ENCODE measurements at regions not wholly inside any gene's neighbourhood (a gene's known extent, or its start where the extent isn't known, plus 50 kb on each side); places are given as distances from the start of the nearest gene placed in this dataset.

DNA sequence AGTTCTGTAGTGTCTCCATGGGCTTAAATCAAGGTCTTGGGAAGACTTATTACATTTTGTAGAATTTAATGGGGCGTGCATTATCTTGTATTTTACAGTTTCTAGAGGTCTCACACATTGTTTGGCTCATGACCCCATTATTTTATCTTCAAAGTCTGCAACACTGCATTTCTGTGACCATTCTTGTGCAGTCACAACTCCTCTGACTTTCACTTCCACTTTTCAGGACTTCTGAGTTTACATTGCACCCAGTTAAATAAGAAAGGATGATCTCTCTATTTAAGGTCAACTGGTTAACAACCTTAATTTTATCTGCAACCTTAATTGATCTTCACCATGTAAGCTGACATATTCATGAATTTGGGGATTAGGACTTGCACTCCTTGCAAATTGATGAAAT is 1186.6 kb downstream of the MRPL39 start (continued):
- TF ChIP-seq, protein P1, sequence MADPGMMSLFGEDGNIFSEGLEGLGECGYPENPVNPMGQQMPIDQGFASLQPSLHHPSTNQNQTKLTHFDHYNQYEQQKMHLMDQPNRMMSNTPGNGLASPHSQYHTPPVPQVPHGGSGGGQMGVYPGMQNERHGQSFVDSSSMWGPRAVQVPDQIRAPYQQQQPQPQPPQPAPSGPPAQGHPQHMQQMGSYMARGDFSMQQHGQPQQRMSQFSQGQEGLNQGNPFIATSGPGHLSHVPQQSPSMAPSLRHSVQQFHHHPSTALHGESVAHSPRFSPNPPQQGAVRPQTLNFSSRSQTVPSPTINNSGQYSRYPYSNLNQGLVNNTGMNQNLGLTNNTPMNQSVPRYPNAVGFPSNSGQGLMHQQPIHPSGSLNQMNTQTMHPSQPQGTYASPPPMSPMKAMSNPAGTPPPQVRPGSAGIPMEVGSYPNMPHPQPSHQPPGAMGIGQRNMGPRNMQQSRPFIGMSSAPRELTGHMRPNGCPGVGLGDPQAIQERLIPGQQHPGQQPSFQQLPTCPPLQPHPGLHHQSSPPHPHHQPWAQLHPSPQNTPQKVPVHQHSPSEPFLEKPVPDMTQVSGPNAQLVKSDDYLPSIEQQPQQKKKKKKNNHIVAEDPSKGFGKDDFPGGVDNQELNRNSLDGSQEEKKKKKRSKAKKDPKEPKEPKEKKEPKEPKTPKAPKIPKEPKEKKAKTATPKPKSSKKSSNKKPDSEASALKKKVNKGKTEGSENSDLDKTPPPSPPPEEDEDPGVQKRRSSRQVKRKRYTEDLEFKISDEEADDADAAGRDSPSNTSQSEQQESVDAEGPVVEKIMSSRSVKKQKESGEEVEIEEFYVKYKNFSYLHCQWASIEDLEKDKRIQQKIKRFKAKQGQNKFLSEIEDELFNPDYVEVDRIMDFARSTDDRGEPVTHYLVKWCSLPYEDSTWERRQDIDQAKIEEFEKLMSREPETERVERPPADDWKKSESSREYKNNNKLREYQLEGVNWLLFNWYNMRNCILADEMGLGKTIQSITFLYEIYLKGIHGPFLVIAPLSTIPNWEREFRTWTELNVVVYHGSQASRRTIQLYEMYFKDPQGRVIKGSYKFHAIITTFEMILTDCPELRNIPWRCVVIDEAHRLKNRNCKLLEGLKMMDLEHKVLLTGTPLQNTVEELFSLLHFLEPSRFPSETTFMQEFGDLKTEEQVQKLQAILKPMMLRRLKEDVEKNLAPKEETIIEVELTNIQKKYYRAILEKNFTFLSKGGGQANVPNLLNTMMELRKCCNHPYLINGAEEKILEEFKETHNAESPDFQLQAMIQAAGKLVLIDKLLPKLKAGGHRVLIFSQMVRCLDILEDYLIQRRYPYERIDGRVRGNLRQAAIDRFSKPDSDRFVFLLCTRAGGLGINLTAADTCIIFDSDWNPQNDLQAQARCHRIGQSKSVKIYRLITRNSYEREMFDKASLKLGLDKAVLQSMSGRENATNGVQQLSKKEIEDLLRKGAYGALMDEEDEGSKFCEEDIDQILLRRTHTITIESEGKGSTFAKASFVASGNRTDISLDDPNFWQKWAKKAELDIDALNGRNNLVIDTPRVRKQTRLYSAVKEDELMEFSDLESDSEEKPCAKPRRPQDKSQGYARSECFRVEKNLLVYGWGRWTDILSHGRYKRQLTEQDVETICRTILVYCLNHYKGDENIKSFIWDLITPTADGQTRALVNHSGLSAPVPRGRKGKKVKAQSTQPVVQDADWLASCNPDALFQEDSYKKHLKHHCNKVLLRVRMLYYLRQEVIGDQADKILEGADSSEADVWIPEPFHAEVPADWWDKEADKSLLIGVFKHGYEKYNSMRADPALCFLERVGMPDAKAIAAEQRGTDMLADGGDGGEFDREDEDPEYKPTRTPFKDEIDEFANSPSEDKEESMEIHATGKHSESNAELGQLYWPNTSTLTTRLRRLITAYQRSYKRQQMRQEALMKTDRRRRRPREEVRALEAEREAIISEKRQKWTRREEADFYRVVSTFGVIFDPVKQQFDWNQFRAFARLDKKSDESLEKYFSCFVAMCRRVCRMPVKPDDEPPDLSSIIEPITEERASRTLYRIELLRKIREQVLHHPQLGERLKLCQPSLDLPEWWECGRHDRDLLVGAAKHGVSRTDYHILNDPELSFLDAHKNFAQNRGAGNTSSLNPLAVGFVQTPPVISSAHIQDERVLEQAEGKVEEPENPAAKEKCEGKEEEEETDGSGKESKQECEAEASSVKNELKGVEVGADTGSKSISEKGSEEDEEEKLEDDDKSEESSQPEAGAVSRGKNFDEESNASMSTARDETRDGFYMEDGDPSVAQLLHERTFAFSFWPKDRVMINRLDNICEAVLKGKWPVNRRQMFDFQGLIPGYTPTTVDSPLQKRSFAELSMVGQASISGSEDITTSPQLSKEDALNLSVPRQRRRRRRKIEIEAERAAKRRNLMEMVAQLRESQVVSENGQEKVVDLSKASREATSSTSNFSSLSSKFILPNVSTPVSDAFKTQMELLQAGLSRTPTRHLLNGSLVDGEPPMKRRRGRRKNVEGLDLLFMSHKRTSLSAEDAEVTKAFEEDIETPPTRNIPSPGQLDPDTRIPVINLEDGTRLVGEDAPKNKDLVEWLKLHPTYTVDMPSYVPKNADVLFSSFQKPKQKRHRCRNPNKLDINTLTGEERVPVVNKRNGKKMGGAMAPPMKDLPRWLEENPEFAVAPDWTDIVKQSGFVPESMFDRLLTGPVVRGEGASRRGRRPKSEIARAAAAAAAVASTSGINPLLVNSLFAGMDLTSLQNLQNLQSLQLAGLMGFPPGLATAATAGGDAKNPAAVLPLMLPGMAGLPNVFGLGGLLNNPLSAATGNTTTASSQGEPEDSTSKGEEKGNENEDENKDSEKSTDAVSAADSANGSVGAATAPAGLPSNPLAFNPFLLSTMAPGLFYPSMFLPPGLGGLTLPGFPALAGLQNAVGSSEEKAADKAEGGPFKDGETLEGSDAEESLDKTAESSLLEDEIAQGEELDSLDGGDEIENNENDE (IDR thresholded peaks at IDR 0.05; ENCODE audit: insufficient replicate concordance, low read length), result no peak
- TF ChIP-seq, protein P2, sequence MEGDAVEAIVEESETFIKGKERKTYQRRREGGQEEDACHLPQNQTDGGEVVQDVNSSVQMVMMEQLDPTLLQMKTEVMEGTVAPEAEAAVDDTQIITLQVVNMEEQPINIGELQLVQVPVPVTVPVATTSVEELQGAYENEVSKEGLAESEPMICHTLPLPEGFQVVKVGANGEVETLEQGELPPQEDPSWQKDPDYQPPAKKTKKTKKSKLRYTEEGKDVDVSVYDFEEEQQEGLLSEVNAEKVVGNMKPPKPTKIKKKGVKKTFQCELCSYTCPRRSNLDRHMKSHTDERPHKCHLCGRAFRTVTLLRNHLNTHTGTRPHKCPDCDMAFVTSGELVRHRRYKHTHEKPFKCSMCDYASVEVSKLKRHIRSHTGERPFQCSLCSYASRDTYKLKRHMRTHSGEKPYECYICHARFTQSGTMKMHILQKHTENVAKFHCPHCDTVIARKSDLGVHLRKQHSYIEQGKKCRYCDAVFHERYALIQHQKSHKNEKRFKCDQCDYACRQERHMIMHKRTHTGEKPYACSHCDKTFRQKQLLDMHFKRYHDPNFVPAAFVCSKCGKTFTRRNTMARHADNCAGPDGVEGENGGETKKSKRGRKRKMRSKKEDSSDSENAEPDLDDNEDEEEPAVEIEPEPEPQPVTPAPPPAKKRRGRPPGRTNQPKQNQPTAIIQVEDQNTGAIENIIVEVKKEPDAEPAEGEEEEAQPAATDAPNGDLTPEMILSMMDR (IDR thresholded peaks at IDR 0.05; ENCODE audit: control extremely low read depth in 1 of 3, insufficient read depth in 1 of 3, low read depth in 1 of 3, low read length in 3 of 3), result no peak
- TF ChIP-seq SP4 (IDR thresholded peaks at IDR 0.05; ENCODE audit: low read length) (no peak), SRF (IDR thresholded peaks at IDR 0.05; ENCODE audit: low read depth, low read length) (no peak)
